Astrocyte (in vitro differentiated cells and primary cell): ENCODE measurements at regions not wholly inside any gene's neighbourhood (a gene's known extent, or its start where the extent isn't known, plus 50 kb on each side); places are given as distances from the start of the nearest gene placed in this dataset.

ENCODE experiments used
- CTCF ChIP-seq: IDR thresholded peaks from 2 replicates; pipeline ENCODE4 v1.5.1; 2011; ENCODE audit warnings: low read depth, mild to moderate bottlenecking, inconsistent platforms, low read length, moderate library complexity; ENCODE audit not compliant: insufficient read depth
- EZH2 ChIP-seq: IDR thresholded peaks from 2 replicates; pipeline ENCODE4 v1.6.1; 2012; ENCODE audit warnings: mild to moderate bottlenecking, low read length, inconsistent platforms; ENCODE audit not compliant: insufficient read depth

DNA sequence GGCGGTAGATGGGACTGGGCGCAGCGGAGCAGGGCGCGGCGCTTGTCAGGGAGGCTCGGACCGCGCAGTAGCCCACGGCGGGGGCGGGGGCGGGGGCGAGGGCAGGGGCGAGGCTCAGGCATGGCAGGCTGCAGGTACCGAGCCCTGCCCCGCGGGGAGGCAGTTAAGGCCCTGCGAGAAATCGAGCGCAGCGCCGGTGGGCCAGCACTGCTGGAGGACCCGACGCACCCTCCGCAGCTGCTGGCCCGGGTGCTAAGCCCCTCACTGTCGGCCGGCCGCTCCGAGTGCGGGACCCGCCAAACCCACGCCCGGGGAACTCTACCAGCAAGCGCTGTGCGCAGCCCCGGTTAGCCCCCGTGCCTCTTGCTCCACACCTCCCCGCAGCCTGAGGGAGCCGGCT, 90.2 kb upstream of the RPL38 start:
- TF ChIP-seq CTCF, result no peak
- no peak for TF ChIP-seq EZH2
